ENCODE measurements at regions not wholly inside any gene's neighbourhood (a gene's known extent, or its start where the extent isn't known, plus 50 kb on each side); places are given as distances from the start of the nearest gene placed in this dataset.

- in situ Hi-C loops (cut with MboI) = no loop called here
- H3K4me3 ChIP-seq = no peak overlapping the region
- H3K27me3 ChIP-seq (replicated peaks in 1 of 2; ENCODE audit: control insufficient read depth in 2 of 2, insufficient read depth in 2 of 2, low read length in 1 of 2) = no peaks in the 10 kb centered on the region
- ChIA-PET CTCF (interaction anchor here (1.1 kb wide), 1 partner anchor 25 kb away, joined by 3 read pairs; no protein-coding TSS in a partner anchor), SMC1A (ENCODE audit: uncharacterized antibody, unreplicated experiment) (interaction anchor here (0.6 kb wide), 1 partner anchor 25 kb away, joined by 3 read pairs; no protein-coding TSS in a partner anchor), RAD21 (ENCODE audit: unreplicated experiment) (no interaction called here), POLR2A (no interaction called here)
- H3K9ac ChIP-seq (ENCODE audit: control insufficient read depth, insufficient read depth, low read length) = no peak overlapping the region
- no peaks in the 10 kb centered on the region for H3K9me3 ChIP-seq (replicated peaks; ENCODE audit: control insufficient read depth, insufficient read depth, low read length)
- BruUV-seq (replicated peaks) = no TSS peak
- no peaks in the 10 kb centered on the region for H4K20me1 ChIP-seq (ENCODE audit: control insufficient read depth, insufficient read depth)
- FAIRE-seq (no peak), DNase-seq (ENCODE audit: low read depth, low spot score) (no peak), ATAC-seq (no peak)
- H2AFZ ChIP-seq (ENCODE audit: control insufficient read depth, low read depth, low read length) = no peak overlapping the region
- H3K36me3 ChIP-seq (ENCODE audit: control insufficient read depth in 2 of 2, insufficient read depth in 2 of 2, low read length in 1 of 2) = no peaks in the 10 kb centered on the region
- H3K27ac ChIP-seq (ENCODE audit: control insufficient read depth, insufficient read depth) = no peak overlapping the region
- TF ChIP-seq MLLT1 (IDR thresholded peaks at IDR 0.05) (no peak), CBFB (IDR thresholded peaks at IDR 0.05; ENCODE audit: low read depth) (no peak), CBX5 (IDR thresholded peaks at IDR 0.05; ENCODE audit: low read depth) (no peak), SIN3A (IDR thresholded peaks at IDR 0.05; ENCODE audit: low read depth, low read length) (no peak), HSF1 (IDR thresholded peaks at IDR 0.05; ENCODE audit: low read depth, low read length) (no peak), GABPA (IDR thresholded peaks at IDR 0.05; ENCODE audit: low read depth) (no peak), JUNB (IDR thresholded peaks at IDR 0.05) (no peak), POLR2AphosphoS2 (IDR thresholded peaks at IDR 0.05; ENCODE audit: low read depth, low read length) (no peak)
- H3K4me1 ChIP-seq (ENCODE audit: control insufficient read depth, insufficient read depth, low read length) = no peaks in the 10 kb centered on the region
- no peak overlapping the region for H3K4me2 ChIP-seq (ENCODE audit: control insufficient read depth, insufficient read depth)
- H3K79me2 ChIP-seq (ENCODE audit: control insufficient read depth, insufficient read depth, low read length) = no peaks in the 10 kb centered on the region
- intact Hi-C loops (cut with micrococcal nuclease; ENCODE audit: unreplicated experiment) = no loop called here
- WGBS (ENCODE audit: insufficient coverage, insufficient replicate concordance, low lambda C conversion rate, missing lambda C conversion rate) = 96% methylated on average over 2 of the region's 2 CpGs
Observed at GRCh38 chr3:197420115-197420514, 121.7 kb upstream of the DLG1 start.

Data from GM12878 (cell line).